ENCODE measurements at regions not wholly inside any gene's neighbourhood (a gene's known extent, or its start where the extent isn't known, plus 50 kb on each side); places are given as distances from the start of the nearest gene placed in this dataset.

DNA sequence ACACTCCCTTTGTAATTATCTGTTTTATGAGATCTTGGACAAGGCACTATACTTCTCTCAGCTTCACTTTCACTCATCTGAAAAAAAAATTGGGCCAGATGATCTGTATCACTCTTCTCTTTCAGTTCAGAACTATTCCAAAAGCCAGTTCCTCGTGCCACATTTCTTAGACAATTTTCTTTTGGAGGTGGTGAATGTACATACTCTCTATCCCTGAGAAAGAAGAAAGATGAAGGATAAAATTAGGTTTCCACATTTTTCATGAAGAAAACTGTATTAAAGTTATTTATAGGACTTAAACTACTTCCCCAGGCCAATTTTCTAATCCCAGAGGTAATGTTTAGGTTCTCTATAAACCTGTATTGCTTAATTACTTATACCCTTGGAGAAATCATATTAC, 171.6 kb downstream of the SLC6A15 start:
- TF ChIP-seq, protein P1, sequence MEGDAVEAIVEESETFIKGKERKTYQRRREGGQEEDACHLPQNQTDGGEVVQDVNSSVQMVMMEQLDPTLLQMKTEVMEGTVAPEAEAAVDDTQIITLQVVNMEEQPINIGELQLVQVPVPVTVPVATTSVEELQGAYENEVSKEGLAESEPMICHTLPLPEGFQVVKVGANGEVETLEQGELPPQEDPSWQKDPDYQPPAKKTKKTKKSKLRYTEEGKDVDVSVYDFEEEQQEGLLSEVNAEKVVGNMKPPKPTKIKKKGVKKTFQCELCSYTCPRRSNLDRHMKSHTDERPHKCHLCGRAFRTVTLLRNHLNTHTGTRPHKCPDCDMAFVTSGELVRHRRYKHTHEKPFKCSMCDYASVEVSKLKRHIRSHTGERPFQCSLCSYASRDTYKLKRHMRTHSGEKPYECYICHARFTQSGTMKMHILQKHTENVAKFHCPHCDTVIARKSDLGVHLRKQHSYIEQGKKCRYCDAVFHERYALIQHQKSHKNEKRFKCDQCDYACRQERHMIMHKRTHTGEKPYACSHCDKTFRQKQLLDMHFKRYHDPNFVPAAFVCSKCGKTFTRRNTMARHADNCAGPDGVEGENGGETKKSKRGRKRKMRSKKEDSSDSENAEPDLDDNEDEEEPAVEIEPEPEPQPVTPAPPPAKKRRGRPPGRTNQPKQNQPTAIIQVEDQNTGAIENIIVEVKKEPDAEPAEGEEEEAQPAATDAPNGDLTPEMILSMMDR (IDR thresholded peaks at IDR 0.05): no peak
- no peak for TF ChIP-seq BHLHE40 (IDR thresholded peaks at IDR 0.05; ENCODE audit: low read depth, low read length)
- TF ChIP-seq MAZ (IDR thresholded peaks at IDR 0.05; ENCODE audit: borderline replicate concordance, low read depth, low read length): no peak
- TF ChIP-seq, protein P2, sequence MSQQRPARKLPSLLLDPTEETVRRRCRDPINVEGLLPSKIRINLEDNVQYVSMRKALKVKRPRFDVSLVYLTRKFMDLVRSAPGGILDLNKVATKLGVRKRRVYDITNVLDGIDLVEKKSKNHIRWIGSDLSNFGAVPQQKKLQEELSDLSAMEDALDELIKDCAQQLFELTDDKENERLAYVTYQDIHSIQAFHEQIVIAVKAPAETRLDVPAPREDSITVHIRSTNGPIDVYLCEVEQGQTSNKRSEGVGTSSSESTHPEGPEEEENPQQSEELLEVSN (IDR thresholded peaks at IDR 0.05; ENCODE audit: borderline replicate concordance, low read depth): no peak

Data from A549 (cell line).